ENCODE measurements at regions not wholly inside any gene's neighbourhood (a gene's known extent, or its start where the extent isn't known, plus 50 kb on each side); places are given as distances from the start of the nearest gene placed in this dataset.

GRCh38 chr13:73571376-73571775, 512.6 kb downstream of the KLF5 start:
- H3K27me3 ChIP-seq (ENCODE audit: control insufficient read depth, insufficient read depth, low read length) = no peaks in the 10 kb centered on the region
- intact Hi-C loops (cut with micrococcal nuclease) = no loop called here
- H2AK5ac ChIP-seq (ENCODE audit: low read depth, low read length) = no peak overlapping the region
- no peaks in the 10 kb centered on the region for H3K36me3 ChIP-seq (ENCODE audit: control insufficient read depth, insufficient read depth, low read length)
- ChIA-PET POLR2A (ENCODE audit: unreplicated experiment) (no interaction called here), CTCF (interaction anchor here (0.7 kb wide), 1 partner anchor 11 kb away, joined by 3 read pairs; no protein-coding TSS in a partner anchor)
- TF ChIP-seq CEBPB (IDR thresholded peaks at IDR 0.05; ENCODE audit: low read depth, low read length) (no peak), RAD21 (IDR thresholded peaks at IDR 0.05; ENCODE audit: low read length) (no peak), CHD1 (IDR thresholded peaks at IDR 0.05; ENCODE audit: low read depth, low read length) (no peak), ELK1 (IDR thresholded peaks at IDR 0.05; ENCODE audit: borderline replicate concordance, low read depth, low read length) (no peak), FOS (IDR thresholded peaks at IDR 0.05; ENCODE audit: low read depth, low read length) (no peak), USF2 (IDR thresholded peaks at IDR 0.05; ENCODE audit: low read depth, low read length) (no peak)
- H3K9me3 ChIP-seq (ENCODE audit: control insufficient read depth, insufficient read depth, low read length) = no peaks in the 10 kb centered on the region
- H2BK15ac ChIP-seq (ENCODE audit: low read depth, low read length) = no peak overlapping the region
- H4K91ac ChIP-seq (ENCODE audit: insufficient read depth, low read depth, low read length) = no peak overlapping the region
- H2AFZ ChIP-seq (replicated peaks; ENCODE audit: low read length, poor library complexity) = no peak overlapping the region
- in situ Hi-C loops (cut with MboI; ENCODE audit: low sequenced_read_pairs) = no loop called here
- ATAC-seq (ENCODE audit: low read depth) = no peak
- no peaks in the 10 kb centered on the region for H4K20me1 ChIP-seq (ENCODE audit: insufficient read depth, low read length)
- no peak overlapping the region for H4K8ac ChIP-seq (ENCODE audit: low read depth in 2 of 2, low read length in 2 of 2)
- no peak for DNase-seq
- H3K27ac ChIP-seq (ENCODE audit: insufficient read depth, low read length) = no peak overlapping the region
- dilution Hi-C loops (cut with HindIII; ENCODE audit: low sequenced_read_pairs, unreplicated experiment) = no loop called here
- H2BK20ac ChIP-seq (ENCODE audit: low read depth, low read length) = no peak overlapping the region
- H3K56ac ChIP-seq (ENCODE audit: extremely low read depth, insufficient read depth, low read length) = no peak overlapping the region
- no peak overlapping the region for H3K4ac ChIP-seq (ENCODE audit: low read depth, low read length)
- H3K9ac ChIP-seq (ENCODE audit: low read depth, low read length) = no peak overlapping the region
- no peak overlapping the region for H2BK5ac ChIP-seq (ENCODE audit: low read depth, low read length, poor library complexity, severe bottlenecking)
- no peak overlapping the region for H3K4me2 ChIP-seq (ENCODE audit: low read depth, low read length)
- no peak overlapping the region for H2AK9ac ChIP-seq (replicated peaks; ENCODE audit: low read depth, low read length, poor library complexity)
- no peak overlapping the region for H2BK120ac ChIP-seq (ENCODE audit: low read depth, low read length)
- no peak overlapping the region for H3K18ac ChIP-seq (ENCODE audit: low read depth, low read length)
- no CpG with 5 or more reads among the region's 1 CpG for WGBS, 2 experiments (ENCODE audit: extremely low coverage in 2 of 2, insufficient read length in 1 of 2)
- H3K79me1 ChIP-seq (ENCODE audit: low read depth in 1 of 2, low read length in 2 of 2) = no peaks in the 10 kb centered on the region
- H3K23ac ChIP-seq (ENCODE audit: low read depth, low read length) = no peak overlapping the region
- H3K9me1 ChIP-seq (ENCODE audit: insufficient read depth, low read length) = no peaks in the 10 kb centered on the region
- H3K14ac ChIP-seq (replicated peaks; ENCODE audit: low read depth, low read length) = no peak overlapping the region
- H4K5ac ChIP-seq (ENCODE audit: low read depth, low read length) = no peak overlapping the region
- H3K4me1 ChIP-seq (ENCODE audit: control insufficient read depth, insufficient read depth, low read length) = no peaks in the 10 kb centered on the region
- no TSS peak for BruUV-seq (replicated peaks)
- no peak overlapping the region for H3K4me3 ChIP-seq (ENCODE audit: insufficient read depth, low read depth, low read length)
